GM18507 (cell line): ENCODE measurements at regions not wholly inside any gene's neighbourhood (a gene's known extent, or its start where the extent isn't known, plus 50 kb on each side); places are given as distances from the start of the nearest gene placed in this dataset.

Experiments used
- DNase-seq: peaks from one replicate; pipeline ENCODE4 v3.0.0; 2011; ENCODE audit warnings: low read depth; ENCODE audit not compliant: insufficient read length; ENCODE audit errors: extremely low spot score
- FAIRE-seq: peaks from 2 replicates; lab custom pipeline; 2011; peaks lifted over from hg19 to GRCh38; lab: Jason Lieb, UNC

DNA sequence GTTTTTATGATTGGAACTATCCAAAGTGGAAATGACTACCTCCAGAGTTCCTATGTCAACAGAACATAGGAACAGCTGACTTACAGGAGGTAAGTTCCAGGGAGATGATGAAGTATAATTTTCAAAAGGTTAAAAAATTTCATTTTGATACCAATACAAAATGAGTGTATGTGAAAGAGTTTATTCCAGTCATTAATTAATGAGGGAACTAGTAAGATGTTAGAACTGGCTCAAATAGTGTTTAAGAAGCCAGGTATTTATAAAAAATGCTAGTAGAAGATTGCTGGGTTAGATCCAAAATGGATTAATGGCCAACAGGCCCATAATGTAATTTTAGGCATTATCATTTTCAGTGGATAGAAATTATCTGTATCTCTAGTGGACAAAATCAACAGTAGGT lies 227.7 kb upstream of the ZBED5 start:
- DNase-seq (no peak), FAIRE-seq (no peak)

- DNase-seq = no peak
- no peak for FAIRE-seq
These were observed 226.5 kb upstream of the ZBED5 start for GRCh38 chr11:11084337-11084736.

- no peak for DNase-seq
- no peak for FAIRE-seq
These were observed 225.6 kb upstream of the ZBED5 start for GRCh38 chr11:11083441-11083840.

- no peak for DNase-seq
- no peak for FAIRE-seq
These were observed 224.8 kb upstream of the ZBED5 start for GRCh38 chr11:11082646-11083045.

GRCh38 chr11:11081776-11082175 lies 223.9 kb upstream of the ZBED5 start:
- FAIRE-seq (no peak), DNase-seq (no peak)

DNA sequence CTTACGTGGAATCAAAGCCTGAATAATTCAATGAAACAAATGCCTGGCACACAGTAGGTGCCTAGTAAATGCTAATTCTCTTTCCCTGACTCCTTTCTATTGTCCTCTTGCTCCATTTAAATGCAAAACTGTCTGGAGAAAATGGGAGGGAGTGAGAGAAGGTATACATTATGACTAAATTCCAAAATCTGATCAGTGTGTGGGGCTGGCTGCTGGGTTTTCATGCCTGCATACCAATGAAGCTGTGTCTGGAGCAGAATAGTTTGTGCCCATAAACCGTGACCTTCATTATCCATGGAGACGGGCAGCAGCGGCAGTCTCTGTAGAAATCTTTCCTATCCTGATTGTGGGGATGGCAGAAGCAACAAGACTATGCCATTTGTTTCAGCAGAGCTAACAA lies 223.4 kb upstream of the ZBED5 start:
- DNase-seq (no peak), FAIRE-seq (no peak)

DNA sequence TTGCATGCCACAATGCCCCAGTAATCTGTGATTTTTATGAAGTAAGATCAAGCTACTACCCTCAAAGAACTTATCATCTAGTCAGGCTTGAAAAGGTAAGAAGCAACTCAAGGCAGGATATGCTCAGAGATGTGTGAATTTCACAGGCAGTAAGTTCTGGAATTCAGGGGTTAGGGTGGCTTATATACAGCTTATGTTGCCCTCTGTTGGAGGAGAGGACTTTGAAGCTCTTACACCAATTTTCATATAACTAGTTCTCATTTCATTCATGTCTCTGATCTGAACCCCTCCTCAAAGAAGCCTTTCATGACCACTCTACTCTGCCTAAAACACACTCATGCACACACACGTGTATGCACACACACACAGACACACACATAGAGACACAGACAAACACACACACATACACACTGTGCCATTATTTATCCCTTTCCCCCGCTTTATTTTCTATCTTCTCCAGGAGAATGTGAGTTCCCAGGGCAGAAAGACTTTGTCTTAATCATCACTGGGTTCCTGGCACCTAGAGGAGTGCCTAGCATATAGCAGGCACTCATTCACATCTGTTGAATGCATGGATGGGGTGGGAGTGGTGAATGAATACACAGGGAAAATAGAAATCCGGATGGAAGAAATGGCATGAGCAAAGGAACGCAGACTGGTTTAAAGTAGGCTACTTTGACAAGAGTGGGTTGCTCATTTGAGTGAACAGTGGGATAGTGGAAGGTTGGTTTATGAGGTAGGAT lies 220.7 kb upstream of the ZBED5 start:
- DNase-seq = no peak
- FAIRE-seq = no peak

DNA sequence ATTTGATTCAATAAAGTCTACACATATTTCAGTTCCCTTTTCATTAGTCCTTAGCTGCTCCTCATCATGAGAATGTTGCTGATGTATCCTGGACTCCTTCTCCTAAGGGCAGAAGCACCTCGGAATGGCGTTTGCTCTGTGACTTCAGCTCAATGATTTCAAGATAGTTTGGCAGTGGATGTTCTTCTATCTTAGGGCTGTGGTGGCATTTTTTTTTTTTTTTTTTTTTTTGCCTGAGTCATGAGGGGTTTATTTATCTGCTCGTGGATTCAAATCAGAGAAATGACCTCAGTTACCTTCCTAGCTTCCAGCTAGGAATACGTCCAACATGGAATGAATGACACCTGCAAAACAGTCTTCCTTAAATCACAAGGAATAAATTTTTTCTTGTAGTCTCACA lies 220.0 kb upstream of the ZBED5 start:
- FAIRE-seq = no peak
- no peak for DNase-seq

- DNase-seq (no peak), FAIRE-seq (no peak)
These were observed 219.0 kb upstream of the ZBED5 start for GRCh38 chr11:11076879-11077278.

GRCh38 chr11:11076276-11076675 lies 218.4 kb upstream of the ZBED5 start:
- FAIRE-seq = no peak

DNA sequence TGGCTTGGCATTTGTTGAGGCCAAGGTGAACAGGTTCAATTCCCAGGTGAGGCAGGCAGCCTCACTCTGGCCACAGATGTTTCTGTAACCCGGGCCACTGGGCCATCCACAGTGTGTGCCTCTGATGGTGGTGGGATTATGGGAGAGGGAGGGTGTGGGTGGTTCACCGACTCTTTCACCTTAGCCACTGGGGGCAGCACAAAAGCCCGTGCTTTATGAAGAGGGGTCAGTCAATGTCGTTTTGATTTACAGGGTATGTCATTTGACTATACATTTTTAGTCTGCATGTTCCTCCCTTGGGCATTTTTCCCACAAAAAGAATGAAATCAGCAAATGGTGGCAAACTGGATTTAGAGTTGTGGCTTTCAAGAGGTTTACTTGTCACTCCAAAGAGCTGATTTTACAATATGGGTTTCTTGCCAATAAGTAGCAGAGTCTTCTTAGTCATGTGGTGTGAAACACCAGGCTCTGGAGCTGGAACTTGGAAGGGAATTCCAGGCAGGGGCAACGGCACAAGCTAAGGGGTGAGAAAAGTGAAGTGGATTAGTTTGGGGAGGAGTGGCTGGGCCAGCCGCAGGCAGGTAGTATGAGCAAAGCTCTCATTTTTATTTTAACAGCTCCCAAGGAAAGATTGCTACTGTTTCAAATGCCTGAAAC lies 217.8 kb upstream of the ZBED5 start:
- no peak for DNase-seq
- FAIRE-seq = no peak

More at GRCh38 chr11:11076276-11076675, 218.4 kb upstream of the ZBED5 start:
- DNase-seq = no peak

GRCh38 chr11:11074686-11075335 lies 217.0 kb upstream of the ZBED5 start:
- FAIRE-seq (no peak), DNase-seq (no peak)

DNA sequence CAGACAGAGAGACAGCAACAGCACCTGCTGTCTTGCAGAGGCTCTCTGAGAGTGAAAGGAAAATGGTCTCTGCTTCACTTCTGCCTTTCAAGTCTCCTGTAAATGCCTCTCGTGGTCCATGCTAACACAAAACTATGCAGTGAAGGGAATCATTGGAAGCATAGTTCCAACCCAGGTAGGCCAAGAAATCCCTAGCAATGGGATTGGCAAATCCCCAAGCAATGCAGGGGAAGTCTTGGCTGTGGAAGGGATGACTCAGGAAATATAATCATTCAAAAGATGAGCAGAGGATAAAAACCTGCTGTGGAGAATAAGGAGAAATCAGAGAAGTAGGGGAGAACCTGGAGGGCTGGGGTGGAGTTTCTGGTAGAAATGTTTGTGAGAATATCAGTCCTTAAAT lies 216.1 kb upstream of the ZBED5 start:
- FAIRE-seq (no peak), DNase-seq (no peak)

GRCh38 chr11:11072067-11072466 lies 214.2 kb upstream of the ZBED5 start:
- DNase-seq = no peak
- FAIRE-seq = no peak

GRCh38 chr11:11071486-11071885 lies 213.6 kb upstream of the ZBED5 start:
- FAIRE-seq (no peak), DNase-seq (no peak)

DNA sequence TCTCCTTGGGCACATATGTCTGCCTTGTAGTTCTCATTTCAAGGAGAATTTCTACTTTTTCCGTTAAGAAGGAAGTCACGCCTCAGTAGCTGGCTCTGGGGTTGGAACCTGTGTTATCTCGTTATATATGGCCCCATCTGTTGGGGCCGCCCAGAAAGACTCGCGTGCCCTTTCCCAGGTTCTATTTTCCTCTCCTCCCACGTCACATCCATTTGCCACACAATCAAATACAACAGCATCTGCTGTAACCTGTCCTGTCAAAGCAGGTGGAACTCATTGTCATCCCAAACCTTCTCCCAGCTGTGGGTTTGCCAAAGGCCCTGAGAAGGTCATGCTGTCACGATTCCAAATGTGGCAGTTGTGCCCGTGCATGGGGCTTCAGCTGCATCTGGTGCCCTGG lies 213.1 kb upstream of the ZBED5 start:
- no peak for FAIRE-seq

GRCh38 chr11:11069841-11070835 lies 212.3 kb upstream of the ZBED5 start:
- no peak for FAIRE-seq
- no peak for DNase-seq

More for the DNA sequence above, 213.1 kb upstream of the ZBED5 start:
- no peak for DNase-seq

- DNase-seq (no peak), FAIRE-seq (no peak)
These were observed 210.3 kb upstream of the ZBED5 start for GRCh38 chr11:11068113-11068512.

GRCh38 chr11:11065396-11065795 lies 207.5 kb upstream of the ZBED5 start:
- no peak for FAIRE-seq

GRCh38 chr11:11057472-11057854 lies 199.6 kb upstream of the ZBED5 start:
- no peak for FAIRE-seq
- no peak for DNase-seq

More at GRCh38 chr11:11065396-11065795, 207.5 kb upstream of the ZBED5 start:
- DNase-seq = no peak
